MM.1S (cell line): ENCODE measurements at regions not wholly inside any gene's neighbourhood (a gene's known extent, or its start where the extent isn't known, plus 50 kb on each side); places are given as distances from the start of the nearest gene placed in this dataset.

Source experiments
- DNase-seq: peaks from one replicate; pipeline ENCODE4 v3.0.0-alpha.2; 2015
- H2AFZ ChIP-seq: fragments of 300-600 bp; sonication (generic); 2 replicates; pipeline ENCODE4 v1.6.0; 2016; ENCODE audit warnings: antibody characterized with exemption, low read length
- H3F3A ChIP-seq: fragments of 300-600 bp; sonication (generic); 2 replicates; pipeline ENCODE4 v1.6.1; 2016; ENCODE audit warnings: mild to moderate bottlenecking, antibody characterized with exemption, low read length, moderate library complexity, mixed read lengths; ENCODE audit not compliant: insufficient read depth
- H3K27ac ChIP-seq: fragments of 300-600 bp; sonication (generic); 2 replicates; pipeline ENCODE4 v1.5.1; 2016; ENCODE audit warnings: mild to moderate bottlenecking, low read length
- H3K27me3 ChIP-seq: fragments of 300-600 bp; sonication (generic); replicated peaks from 2 replicates; pipeline ENCODE4 v1.6.0; 2016; ENCODE audit warnings: low read length; ENCODE audit not compliant: insufficient read depth
- H3K36me3 ChIP-seq: fragments of 300-600 bp; sonication (generic); replicated peaks from 2 replicates; pipeline ENCODE4 v1.6.1; 2016; ENCODE audit warnings: mild to moderate bottlenecking, low read length, mixed read lengths; ENCODE audit not compliant: insufficient read depth
- H3K4me1 ChIP-seq: fragments of 300-600 bp; sonication (generic); 2 replicates; pipeline ENCODE4 v1.6.1; 2016; ENCODE audit warnings: low read length, mixed read lengths
- H3K4me2 ChIP-seq: fragments of 300-600 bp; sonication (generic); 2 replicates; pipeline ENCODE4 v1.6.0; 2016; ENCODE audit warnings: low read depth, low read length
- H3K4me3 ChIP-seq: fragments of 300-600 bp; sonication (generic); 2 replicates; pipeline ENCODE4 v1.5.1; 2016; ENCODE audit warnings: low read length, mixed read lengths
- H3K79me2 ChIP-seq: fragments of 300-600 bp; sonication (generic); 2 replicates; pipeline ENCODE4 v1.6.1; 2016; ENCODE audit warnings: mixed run types, low read length, mixed read lengths
- H3K9ac ChIP-seq: fragments of 300-600 bp; sonication (generic); 2 replicates; pipeline ENCODE4 v1.6.1; 2016; ENCODE audit warnings: low read length, mixed read lengths
- H3K9me2 ChIP-seq: fragments of 300-600 bp; sonication (generic); replicated peaks from 2 replicates; pipeline ENCODE4 v1.6.1; 2016; ENCODE audit warnings: mild to moderate bottlenecking, low read length, mixed read lengths; ENCODE audit not compliant: insufficient read depth
- H3K9me3 ChIP-seq: fragments of 300-600 bp; sonication (generic); replicated peaks from 2 replicates; pipeline ENCODE4 v1.6.1; 2016; ENCODE audit warnings: mild to moderate bottlenecking, low read length, mixed read lengths; ENCODE audit not compliant: insufficient read depth
- H4K20me1 ChIP-seq: fragments of 300-600 bp; sonication (generic); 2 replicates; pipeline ENCODE4 v1.6.1; 2016; ENCODE audit warnings: mild to moderate bottlenecking, low read length, moderate library complexity, mixed read lengths; ENCODE audit not compliant: insufficient read depth
- CTCF ChIP-seq: fragments of 300-600 bp; sonication (generic); IDR thresholded peaks from 2 replicates; pipeline ENCODE4 v1.5.1; 2016; ENCODE audit warnings: antibody characterized with exemption, low read length, mixed read lengths
- EZH2 ChIP-seq: fragments of 300-600 bp; sonication (generic); optimal IDR thresholded peaks from 2 replicates; pipeline ENCODE3; 2017; ENCODE audit warnings: low read depth, mild to moderate bottlenecking, antibody characterized with exemption, low read length, mixed read lengths
- EZH2phosphoT487 ChIP-seq: fragments of 300-600 bp; sonication (generic); IDR thresholded peaks from 2 replicates; pipeline ENCODE4 v1.6.1; 2018; ENCODE audit warnings: antibody characterized with exemption, low read length

- H2AFZ ChIP-seq = no peak overlapping the region
- H3K9ac ChIP-seq = no peak overlapping the region
- H3K9me2 ChIP-seq = no peaks in the 10 kb centered on the region
- H3K4me3 ChIP-seq = no peak overlapping the region
- H3K27me3 ChIP-seq = no peaks in the 10 kb centered on the region
- H3K36me3 ChIP-seq = no peaks in the 10 kb centered on the region
- H3K9me3 ChIP-seq = no peaks in the 10 kb centered on the region
- no peak overlapping the region for H3K27ac ChIP-seq
- H3K4me1 ChIP-seq = no peaks in the 10 kb centered on the region
- no peak overlapping the region for H3K4me2 ChIP-seq
- no peaks in the 10 kb centered on the region for H3F3A ChIP-seq
- H3K79me2 ChIP-seq = no peaks in the 10 kb centered on the region
- H4K20me1 ChIP-seq = no peaks in the 10 kb centered on the region
- TF ChIP-seq EZH2phosphoT487 (no peak), EZH2 (no peak), CTCF (no peak)
- DNase-seq = no peak
Measured at GRCh38 chr3:162738784-162739183, 1242.2 kb downstream of the OTOL1 start.

GRCh38 chr3:162740941-162741596 lies 1244.5 kb downstream of the OTOL1 start:
- no peak overlapping the region for H2AFZ ChIP-seq
- no peak overlapping the region for H3K4me3 ChIP-seq
- DNase-seq = no peak
- H3K36me3 ChIP-seq = no peaks in the 10 kb centered on the region
- H3K9me2 ChIP-seq = no peaks in the 10 kb centered on the region
- H3K9me3 ChIP-seq = no peaks in the 10 kb centered on the region
- no peak overlapping the region for H3K4me2 ChIP-seq
- H3K79me2 ChIP-seq = no peaks in the 10 kb centered on the region
- no peaks in the 10 kb centered on the region for H3K27me3 ChIP-seq
- TF ChIP-seq EZH2 = no peak
- no peak for TF ChIP-seq CTCF
- no peak for TF ChIP-seq EZH2phosphoT487
- H4K20me1 ChIP-seq = no peaks in the 10 kb centered on the region
- 0 out of 2 replicates have a peak, but pooled peaks cover 7% of the 10 kb centered on the region for H3K4me1 ChIP-seq
- H3K9ac ChIP-seq = no peak overlapping the region
- H3K27ac ChIP-seq = no peak overlapping the region
- no peaks in the 10 kb centered on the region for H3F3A ChIP-seq

- H3K9ac ChIP-seq = no peak overlapping the region
- no peak overlapping the region for H3K27ac ChIP-seq
- H3K36me3 ChIP-seq = no peaks in the 10 kb centered on the region
- H2AFZ ChIP-seq = no peak overlapping the region
- no peaks in the 10 kb centered on the region for H3K27me3 ChIP-seq
- H3K4me1 ChIP-seq = 0 out of 2 replicates have a peak, but pooled peaks cover 7% of the 10 kb centered on the region
- H3K4me2 ChIP-seq = no peak overlapping the region
- no peaks in the 10 kb centered on the region for H3K9me3 ChIP-seq
- H3F3A ChIP-seq = no peaks in the 10 kb centered on the region
- H3K79me2 ChIP-seq = no peaks in the 10 kb centered on the region
- no peaks in the 10 kb centered on the region for H3K9me2 ChIP-seq
- H3K4me3 ChIP-seq = no peak overlapping the region
- DNase-seq = no peak
- no peaks in the 10 kb centered on the region for H4K20me1 ChIP-seq
- TF ChIP-seq EZH2 (no peak), CTCF (no peak), EZH2phosphoT487 (no peak)
Measured at GRCh38 chr3:162742159-162742717, 1245.6 kb downstream of the OTOL1 start.
